ENCODE measurements at regions not wholly inside any gene's neighbourhood (a gene's known extent, or its start where the extent isn't known, plus 50 kb on each side); places are given as distances from the start of the nearest gene placed in this dataset.

DNA sequence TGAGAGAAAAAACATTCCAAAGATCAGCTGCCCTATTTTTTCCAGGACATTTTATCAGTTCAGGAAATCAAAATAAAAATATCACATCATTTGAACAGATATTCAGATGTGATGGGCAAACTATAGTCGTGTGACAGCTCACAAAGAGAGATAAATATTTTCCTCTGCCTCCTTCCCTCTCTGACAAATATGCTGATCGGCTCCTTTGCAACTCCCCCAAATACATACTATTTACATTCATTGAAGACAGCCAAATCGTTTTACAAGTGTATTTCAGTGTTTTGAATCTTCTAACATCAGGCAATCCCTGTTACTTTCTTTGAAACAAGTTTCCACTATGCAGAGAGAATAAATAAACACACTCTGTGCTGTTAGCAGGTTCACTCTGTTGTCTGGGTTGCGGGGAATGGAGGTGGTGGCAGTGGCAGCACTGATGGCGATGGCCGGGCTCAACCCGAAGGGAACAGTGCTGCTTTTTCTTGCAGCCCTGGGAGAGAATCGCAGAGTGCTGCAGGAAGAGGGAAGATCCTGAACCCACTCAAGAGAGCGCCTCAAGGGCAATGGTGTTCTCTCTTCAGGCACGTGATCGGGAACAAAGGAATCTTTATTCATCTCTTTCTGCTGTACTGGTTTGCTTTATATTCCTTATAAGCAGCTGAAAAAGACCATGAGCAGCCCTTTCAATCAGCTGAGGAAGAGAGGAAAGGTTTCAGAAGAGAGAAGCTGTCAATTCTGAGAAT, 142.5 kb downstream of the PHLDA1 start:
- no peak overlapping the region for H3K4me2 ChIP-seq (ENCODE audit: low read depth, low read length)
- no peaks in the 10 kb centered on the region for H3K36me3 ChIP-seq (replicated peaks in 1 of 2; ENCODE audit: control insufficient read depth in 1 of 2, insufficient read depth in 2 of 2, low read length in 2 of 2)
- TF ChIP-seq ATF7 (IDR thresholded peaks at IDR 0.05) (no peak), ATF7 (CRISPR knock-in tag; IDR thresholded peaks at IDR 0.05) (no peak), ZNF337 (CRISPR knock-in tag; IDR thresholded peaks at IDR 0.05; ENCODE audit: borderline replicate concordance, low read depth) (no peak), ZNF775 (CRISPR knock-in tag; IDR thresholded peaks at IDR 0.05; ENCODE audit: borderline replicate concordance) (no peak)
- TF ChIP-seq, protein P1, sequence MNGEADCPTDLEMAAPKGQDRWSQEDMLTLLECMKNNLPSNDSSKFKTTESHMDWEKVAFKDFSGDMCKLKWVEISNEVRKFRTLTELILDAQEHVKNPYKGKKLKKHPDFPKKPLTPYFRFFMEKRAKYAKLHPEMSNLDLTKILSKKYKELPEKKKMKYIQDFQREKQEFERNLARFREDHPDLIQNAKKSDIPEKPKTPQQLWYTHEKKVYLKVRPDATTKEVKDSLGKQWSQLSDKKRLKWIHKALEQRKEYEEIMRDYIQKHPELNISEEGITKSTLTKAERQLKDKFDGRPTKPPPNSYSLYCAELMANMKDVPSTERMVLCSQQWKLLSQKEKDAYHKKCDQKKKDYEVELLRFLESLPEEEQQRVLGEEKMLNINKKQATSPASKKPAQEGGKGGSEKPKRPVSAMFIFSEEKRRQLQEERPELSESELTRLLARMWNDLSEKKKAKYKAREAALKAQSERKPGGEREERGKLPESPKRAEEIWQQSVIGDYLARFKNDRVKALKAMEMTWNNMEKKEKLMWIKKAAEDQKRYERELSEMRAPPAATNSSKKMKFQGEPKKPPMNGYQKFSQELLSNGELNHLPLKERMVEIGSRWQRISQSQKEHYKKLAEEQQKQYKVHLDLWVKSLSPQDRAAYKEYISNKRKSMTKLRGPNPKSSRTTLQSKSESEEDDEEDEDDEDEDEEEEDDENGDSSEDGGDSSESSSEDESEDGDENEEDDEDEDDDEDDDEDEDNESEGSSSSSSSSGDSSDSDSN (CRISPR knock-in tag; IDR thresholded peaks at IDR 0.05), result no peak
- TF ChIP-seq, protein P2, sequence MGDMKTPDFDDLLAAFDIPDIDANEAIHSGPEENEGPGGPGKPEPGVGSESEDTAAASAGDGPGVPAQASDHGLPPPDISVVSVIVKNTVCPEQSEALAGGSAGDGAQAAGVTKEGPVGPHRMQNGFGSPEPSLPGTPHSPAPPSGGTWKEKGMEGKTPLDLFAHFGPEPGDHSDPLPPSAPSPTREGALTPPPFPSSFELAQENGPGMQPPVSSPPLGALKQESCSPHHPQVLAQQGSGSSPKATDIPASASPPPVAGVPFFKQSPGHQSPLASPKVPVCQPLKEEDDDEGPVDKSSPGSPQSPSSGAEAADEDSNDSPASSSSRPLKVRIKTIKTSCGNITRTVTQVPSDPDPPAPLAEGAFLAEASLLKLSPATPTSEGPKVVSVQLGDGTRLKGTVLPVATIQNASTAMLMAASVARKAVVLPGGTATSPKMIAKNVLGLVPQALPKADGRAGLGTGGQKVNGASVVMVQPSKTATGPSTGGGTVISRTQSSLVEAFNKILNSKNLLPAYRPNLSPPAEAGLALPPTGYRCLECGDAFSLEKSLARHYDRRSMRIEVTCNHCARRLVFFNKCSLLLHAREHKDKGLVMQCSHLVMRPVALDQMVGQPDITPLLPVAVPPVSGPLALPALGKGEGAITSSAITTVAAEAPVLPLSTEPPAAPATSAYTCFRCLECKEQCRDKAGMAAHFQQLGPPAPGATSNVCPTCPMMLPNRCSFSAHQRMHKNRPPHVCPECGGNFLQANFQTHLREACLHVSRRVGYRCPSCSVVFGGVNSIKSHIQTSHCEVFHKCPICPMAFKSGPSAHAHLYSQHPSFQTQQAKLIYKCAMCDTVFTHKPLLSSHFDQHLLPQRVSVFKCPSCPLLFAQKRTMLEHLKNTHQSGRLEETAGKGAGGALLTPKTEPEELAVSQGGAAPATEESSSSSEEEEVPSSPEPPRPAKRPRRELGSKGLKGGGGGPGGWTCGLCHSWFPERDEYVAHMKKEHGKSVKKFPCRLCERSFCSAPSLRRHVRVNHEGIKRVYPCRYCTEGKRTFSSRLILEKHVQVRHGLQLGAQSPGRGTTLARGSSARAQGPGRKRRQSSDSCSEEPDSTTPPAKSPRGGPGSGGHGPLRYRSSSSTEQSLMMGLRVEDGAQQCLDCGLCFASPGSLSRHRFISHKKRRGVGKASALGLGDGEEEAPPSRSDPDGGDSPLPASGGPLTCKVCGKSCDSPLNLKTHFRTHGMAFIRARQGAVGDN (CRISPR knock-in tag; IDR thresholded peaks at IDR 0.05), result 0 out of 2 replicates have a peak, but pooled peaks have one; percentile 14
- WGBS (ENCODE audit: low lambda C conversion rate), result 81% methylated on average over 11 of the region's 11 CpGs
- ChIA-PET CTCF (ENCODE audit: low intra/inter-chr PET ratio, low total read pairs) (no interaction called here), POLR2A (no interaction called here)
- H3K27me3 ChIP-seq (ENCODE audit: control insufficient read depth in 1 of 2, insufficient read depth in 2 of 2, low read length in 2 of 2), result no peaks in the 10 kb centered on the region
- no peaks in the 10 kb centered on the region for H3K9me3 ChIP-seq (ENCODE audit: low read length)
- H3K4me1 ChIP-seq (ENCODE audit: insufficient read depth, low read length), result peaks cover 35% of the 10 kb centered on the region
- ATAC-seq, result no peak
- no peaks in the 10 kb centered on the region for H3K79me2 ChIP-seq (ENCODE audit: insufficient read depth, low read length)
- no peak overlapping the region for H3K9ac ChIP-seq (ENCODE audit: insufficient read depth, low read depth, low read length)
- no peak overlapping the region for H2AFZ ChIP-seq (ENCODE audit: low read length)
- no peak for DNase-seq (ENCODE audit: low spot score)
- BruUV-seq (replicated peaks), result no TSS peak
- intact Hi-C loops (cut with micrococcal nuclease; ENCODE audit: unreplicated experiment) (no loop called here), in situ Hi-C loops (cut with HindIII; ENCODE audit: extremely low pct_ligation_motif_present, low pct_unique_long_range_greater_than_20kb) (no loop called here)
- no peaks in the 10 kb centered on the region for H4K20me1 ChIP-seq (ENCODE audit: insufficient read depth, low read length)
- H3K4me3 ChIP-seq (replicated peaks in 1 of 3; ENCODE audit: insufficient read depth in 1 of 3, low read depth in 2 of 3, low read length in 3 of 3), result no peak overlapping the region
- FAIRE-seq, result no peak
- no peak overlapping the region for H3K27ac ChIP-seq (ENCODE audit: extremely low read length, insufficient read depth, low read length)
